DND-41 (cell line): ENCODE measurements at regions not wholly inside any gene's neighbourhood (a gene's known extent, or its start where the extent isn't known, plus 50 kb on each side); places are given as distances from the start of the nearest gene placed in this dataset.

Source experiments
- ATAC-seq: fragments of 200-7000 bp; cut with Tn5 transposase; 3 replicates; pipeline ENCODE4 v1.9.1; 2021; ENCODE audit warnings: low read depth; ENCODE audit not compliant: insufficient read depth
- DNase-seq: peaks from one replicate; pipeline ENCODE4 v3.0.0-alpha.2; 2020
- H2AFZ ChIP-seq: 2 replicates; pipeline ENCODE4 v1.6.0; 2012; ENCODE audit warnings: low read depth, low read length
- H3K27ac ChIP-seq: 2 replicates; pipeline ENCODE4 v1.5.1; 2012; ENCODE audit warnings: low read length, inconsistent platforms
- H3K27me3 ChIP-seq: fragments of 200-600 bp; sonication (generic); 2 replicates; pipeline ENCODE4 v1.6.0; 2012; ENCODE audit warnings: low read length, mild to moderate bottlenecking, inconsistent platforms; ENCODE audit not compliant: insufficient read depth, poor library complexity
- H3K36me3 ChIP-seq: 2 replicates; pipeline ENCODE4 v1.5.1; 2012; ENCODE audit warnings: low read length, inconsistent platforms; ENCODE audit not compliant: insufficient read depth
- H3K4me1 ChIP-seq: 2 replicates; pipeline ENCODE4 v1.5.1; 2012; ENCODE audit warnings: mild to moderate bottlenecking, low read length; ENCODE audit not compliant: insufficient read depth
- H3K4me2 ChIP-seq: 2 replicates; pipeline ENCODE4 v1.6.0; 2012; ENCODE audit warnings: mild to moderate bottlenecking, moderate library complexity, low read length, inconsistent platforms; ENCODE audit not compliant: insufficient read depth
- H3K4me3 ChIP-seq, 2 experiments: fragments of 200-600 bp in 1 of 2; shearing (Covaris generic) in 1 of 2; 2 replicates each; pipeline ENCODE4 v1.5.1; 2012 to 2016; ENCODE audit warnings: inconsistent platforms in 2 of 2, low read length in 2 of 2, mild to moderate bottlenecking in 2 of 2, low read depth in 1 of 2, moderate library complexity in 1 of 2
- H3K79me2 ChIP-seq: 2 replicates; pipeline ENCODE4 v1.6.0; 2012; ENCODE audit warnings: low read length, inconsistent platforms; ENCODE audit not compliant: insufficient read depth
- H3K9ac ChIP-seq: 2 replicates; pipeline ENCODE4 v1.6.0; 2012; ENCODE audit warnings: low read depth, mild to moderate bottlenecking, inconsistent platforms, low read length, moderate library complexity
- H3K9me3 ChIP-seq: 2 replicates; pipeline ENCODE4 v1.5.1; 2012; ENCODE audit warnings: low read length, moderate library complexity, mild to moderate bottlenecking, inconsistent platforms; ENCODE audit not compliant: insufficient read depth, severe bottlenecking
- H4K20me1 ChIP-seq: 2 replicates; pipeline ENCODE4 v1.6.0; 2012; ENCODE audit warnings: low read length; ENCODE audit not compliant: insufficient read depth
- CTCF ChIP-seq: IDR thresholded peaks from 2 replicates; pipeline ENCODE4 v1.5.1; 2012; ENCODE audit warnings: borderline replicate concordance, low read length, moderate library complexity, mild to moderate bottlenecking; ENCODE audit not compliant: poor library complexity, severe bottlenecking; ENCODE audit errors: extremely low read depth
- EZH2 ChIP-seq: IDR thresholded peaks from 3 replicates; pipeline ENCODE4 v1.6.1; 2012; ENCODE audit warnings: borderline replicate concordance, low read depth, mild to moderate bottlenecking, moderate library complexity, low read length, inconsistent platforms; ENCODE audit not compliant: severe bottlenecking

DNA sequence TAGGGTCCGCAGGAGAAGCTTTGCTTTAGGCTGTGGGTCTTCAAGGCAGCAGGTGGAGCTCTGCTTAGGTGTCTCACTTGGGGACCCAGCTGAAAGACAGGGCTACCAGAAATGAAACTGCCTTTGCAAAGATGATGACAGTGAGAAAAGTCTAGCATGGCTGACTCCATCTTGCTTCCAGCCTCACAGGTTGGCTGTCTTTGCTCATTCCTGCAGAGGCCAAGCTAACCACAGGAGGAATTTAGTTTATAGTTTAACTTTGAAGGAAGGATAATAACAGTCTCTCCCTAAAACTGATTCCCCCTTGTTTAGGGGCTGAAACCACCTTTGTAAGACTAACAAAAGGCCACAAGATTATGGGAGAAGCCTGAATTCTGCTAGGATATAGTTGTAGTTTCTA, 252.4 kb downstream of the UQCRFS1 start:
- Histone ChIP-seq H3K79me2 (no peaks in the 10 kb centered on the region), H2AFZ (no peak overlapping the region), H3K27ac (no peak overlapping the region), H3K4me3 (no peak overlapping the region), H4K20me1 (no peaks in the 10 kb centered on the region), H3K36me3 (no peaks in the 10 kb centered on the region), H3K9me3 (no peaks in the 10 kb centered on the region), H3K4me1 (no peaks in the 10 kb centered on the region), H3K27me3 (peaks cover 3% of the 10 kb centered on the region), H3K9ac (no peak overlapping the region), H3K4me2 (no peak overlapping the region)
- no peak for TF ChIP-seq CTCF
- TF ChIP-seq EZH2, result no peak
- no peak for DNase-seq
- ATAC-seq, result no peak

DNA sequence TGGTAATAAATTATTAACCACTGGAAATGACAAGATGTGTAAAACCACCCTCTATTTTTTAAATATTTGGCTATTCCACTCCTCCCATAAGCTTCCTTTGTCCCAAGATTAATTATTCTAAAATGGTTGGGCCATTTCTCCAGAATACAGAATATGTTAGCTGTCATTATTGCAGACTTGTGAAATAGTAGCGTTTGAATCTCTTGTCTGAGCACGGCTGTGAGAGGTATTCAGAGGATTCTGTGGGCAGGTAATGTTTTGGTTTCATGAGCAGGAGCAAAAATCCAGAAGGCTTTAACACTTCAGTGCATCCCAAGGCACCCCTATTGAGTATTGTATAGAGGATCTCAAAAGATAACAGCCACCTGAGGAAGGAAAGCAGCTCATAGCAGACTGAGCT, 256.0 kb downstream of the UQCRFS1 start:
- H2AFZ ChIP-seq, result no peak overlapping the region
- no peak for TF ChIP-seq EZH2
- no peaks in the 10 kb centered on the region for H3K27me3 ChIP-seq
- H3K9me3 ChIP-seq, result no peaks in the 10 kb centered on the region
- no peaks in the 10 kb centered on the region for H3K36me3 ChIP-seq
- H3K79me2 ChIP-seq, result no peaks in the 10 kb centered on the region
- H4K20me1 ChIP-seq, result no peaks in the 10 kb centered on the region
- no peaks in the 10 kb centered on the region for H3K4me1 ChIP-seq
- no peak overlapping the region for H3K4me3 ChIP-seq
- no peak overlapping the region for H3K9ac ChIP-seq
- DNase-seq (no peak), ATAC-seq (no peak)
- no peak overlapping the region for H3K27ac ChIP-seq
- H3K4me2 ChIP-seq, result no peak overlapping the region

- no peak for TF ChIP-seq CTCF
- no peak for TF ChIP-seq EZH2
- Histone ChIP-seq H3K27me3 (no peaks in the 10 kb centered on the region), H3K4me3 (no peak overlapping the region), H3K9ac (no peak overlapping the region), H2AFZ (no peak overlapping the region), H4K20me1 (no peaks in the 10 kb centered on the region), H3K79me2 (no peaks in the 10 kb centered on the region), H3K4me2 (no peak overlapping the region), H3K4me1 (no peaks in the 10 kb centered on the region), H3K27ac (no peak overlapping the region), H3K36me3 (no peaks in the 10 kb centered on the region), H3K9me3 (no peaks in the 10 kb centered on the region)
- no peak for DNase-seq
- no peak for ATAC-seq
Observed at GRCh38 chr19:28956421-28956820, 256.5 kb downstream of the UQCRFS1 start.

DNA sequence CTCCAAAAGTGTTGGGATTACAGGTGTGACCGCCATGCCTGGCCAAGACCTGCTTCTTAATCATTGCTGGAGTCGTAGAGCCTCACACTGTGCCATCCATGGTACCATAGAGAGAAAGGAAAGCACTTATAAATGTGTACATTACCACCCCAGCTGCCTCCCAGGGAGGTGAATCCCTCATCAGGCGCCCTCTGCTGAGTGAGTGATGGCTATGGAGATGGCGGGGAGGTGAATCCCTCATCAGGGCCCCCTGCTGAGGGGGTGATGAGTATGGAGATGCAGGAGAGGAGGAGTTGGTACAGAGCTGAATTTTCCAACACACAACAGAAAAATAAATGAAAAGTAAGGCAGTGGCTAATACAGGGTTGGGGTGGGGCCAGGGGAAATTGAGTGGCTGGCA, 263.4 kb downstream of the UQCRFS1 start:
- Histone ChIP-seq H3K4me3 (no peak overlapping the region), H3K4me2 (no peak overlapping the region), H3K27ac (no peak overlapping the region), H3K79me2 (no peaks in the 10 kb centered on the region), H4K20me1 (no peaks in the 10 kb centered on the region), H3K27me3 (no peaks in the 10 kb centered on the region), H3K9me3 (no peaks in the 10 kb centered on the region), H3K4me1 (no peaks in the 10 kb centered on the region), H2AFZ (no peak overlapping the region), H3K36me3 (no peaks in the 10 kb centered on the region), H3K9ac (no peak overlapping the region)
- ATAC-seq, result no peak
- DNase-seq, result no peak
- no peak for TF ChIP-seq EZH2
- no peak for TF ChIP-seq CTCF
